T-helper 2 cell (primary cell): ENCODE measurements at regions not wholly inside any gene's neighbourhood (a gene's known extent, or its start where the extent isn't known, plus 50 kb on each side); places are given as distances from the start of the nearest gene placed in this dataset.
"Not testable (repeated sequence)": the region's sequence is repeated elsewhere in the genome, so short reads cannot be mapped to it uniquely, and the experiment has no call there.

Experiments used
- DNase-seq, 5 experiments: peaks; one replicate each; pipeline versions ENCODE4 v3.0.0 to v3.0.0-alpha.2; 2012 to 2022

- not testable (repeated sequence) for DNase-seq
Measured at GRCh38 chr7:5121256-5121655, 68.8 kb upstream of the WIPI2 start.

GRCh38 chr7:5131238-5131637 lies 58.8 kb upstream of the WIPI2 start:
- DNase-seq = peak in 1 of 5 experiments; percentile 20

GRCh38 chr7:5132539-5132938 lies 57.5 kb upstream of the WIPI2 start:
- DNase-seq = no peak

- peak in 1 of 5 experiments; percentile 19 for DNase-seq
Measured at GRCh38 chr7:5139998-5140397, 50.0 kb upstream of the WIPI2 start.
